SKM-1 (cell line): ENCODE measurements at regions not wholly inside any gene's neighbourhood (a gene's known extent, or its start where the extent isn't known, plus 50 kb on each side); places are given as distances from the start of the nearest gene placed in this dataset.
"Not testable (repeated sequence)": the region's sequence is repeated elsewhere in the genome, so short reads cannot be mapped to it uniquely, and the experiment has no call there.

Experiments
- DNase-seq: peaks from one replicate; lab custom pipeline; 2025; ENCODE audit not compliant: unreplicated experiment; lab: John Stamatoyannopoulos, UW

DNA sequence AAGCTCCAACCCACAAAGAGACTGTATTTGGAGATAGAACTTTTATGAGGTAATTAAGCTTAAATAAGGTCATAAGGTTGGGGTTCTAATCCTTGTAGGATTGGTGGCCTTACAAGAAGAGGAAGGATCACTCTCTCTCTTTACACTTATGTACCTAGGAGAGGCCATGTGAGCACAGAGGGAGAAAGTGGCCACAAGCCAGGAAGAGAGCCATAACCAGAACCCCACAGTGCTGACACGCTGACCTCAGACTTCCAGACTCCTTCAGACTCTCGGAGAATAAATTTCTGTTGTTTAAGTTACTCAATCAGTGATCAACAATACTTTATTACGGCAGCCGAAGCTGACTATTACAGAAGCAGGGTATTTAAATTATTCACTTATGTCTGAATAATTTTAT is 430.5 kb upstream of the EPHA7 start:
- no peak for DNase-seq

DNA sequence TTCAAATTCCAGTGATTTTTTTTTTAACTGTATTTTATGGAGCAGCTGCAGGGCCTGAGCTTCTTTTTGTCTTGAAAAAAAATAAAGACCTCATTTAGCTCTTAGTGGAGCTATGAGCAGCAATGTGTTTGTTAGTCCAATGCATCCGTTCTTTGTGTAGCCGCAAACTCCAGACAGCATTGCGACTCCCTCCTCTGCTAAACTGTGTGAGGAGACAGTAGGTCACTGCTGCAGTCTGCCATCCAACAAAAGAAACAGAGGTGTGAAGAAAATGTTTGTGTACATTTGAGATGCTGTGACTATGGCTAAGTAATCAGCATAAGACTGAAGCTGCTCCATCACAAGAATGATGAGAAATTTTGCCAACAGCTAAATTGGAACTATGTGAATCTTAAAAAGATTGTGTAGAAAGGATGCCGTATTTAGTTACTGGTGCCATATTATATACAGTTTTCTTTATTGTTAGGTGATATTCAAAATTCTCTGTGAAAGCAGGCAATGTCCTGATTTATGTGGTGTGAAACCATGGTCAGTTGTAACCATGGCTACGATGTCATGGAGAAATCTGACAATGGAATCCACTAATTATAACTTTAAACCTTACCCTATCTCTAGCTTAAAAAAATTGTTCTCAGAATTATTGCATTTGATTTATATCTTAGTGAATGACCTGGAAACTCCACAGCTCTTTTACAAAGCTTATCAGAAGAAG is 428.8 kb upstream of the EPHA7 start:
- DNase-seq: no peak

DNA sequence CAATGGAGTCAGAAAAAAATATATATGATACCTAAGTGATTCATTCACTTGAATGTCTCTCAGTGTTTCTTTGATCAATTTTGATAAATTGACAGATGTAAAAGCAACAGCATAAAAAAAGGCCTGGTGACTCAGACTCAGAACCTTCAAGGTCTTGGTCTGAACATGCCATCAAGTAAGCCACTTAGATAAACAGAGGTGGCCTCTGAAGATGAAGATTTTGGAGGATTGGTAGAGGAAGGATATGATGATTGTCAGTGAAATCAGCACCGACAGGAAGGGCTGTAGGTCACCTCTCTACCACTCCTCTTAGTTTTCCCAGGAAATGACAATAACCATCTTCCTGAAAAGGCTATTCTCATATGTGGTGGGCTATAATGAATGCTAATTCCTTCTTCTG is 422.8 kb upstream of the EPHA7 start:
- DNase-seq: no peak

DNA sequence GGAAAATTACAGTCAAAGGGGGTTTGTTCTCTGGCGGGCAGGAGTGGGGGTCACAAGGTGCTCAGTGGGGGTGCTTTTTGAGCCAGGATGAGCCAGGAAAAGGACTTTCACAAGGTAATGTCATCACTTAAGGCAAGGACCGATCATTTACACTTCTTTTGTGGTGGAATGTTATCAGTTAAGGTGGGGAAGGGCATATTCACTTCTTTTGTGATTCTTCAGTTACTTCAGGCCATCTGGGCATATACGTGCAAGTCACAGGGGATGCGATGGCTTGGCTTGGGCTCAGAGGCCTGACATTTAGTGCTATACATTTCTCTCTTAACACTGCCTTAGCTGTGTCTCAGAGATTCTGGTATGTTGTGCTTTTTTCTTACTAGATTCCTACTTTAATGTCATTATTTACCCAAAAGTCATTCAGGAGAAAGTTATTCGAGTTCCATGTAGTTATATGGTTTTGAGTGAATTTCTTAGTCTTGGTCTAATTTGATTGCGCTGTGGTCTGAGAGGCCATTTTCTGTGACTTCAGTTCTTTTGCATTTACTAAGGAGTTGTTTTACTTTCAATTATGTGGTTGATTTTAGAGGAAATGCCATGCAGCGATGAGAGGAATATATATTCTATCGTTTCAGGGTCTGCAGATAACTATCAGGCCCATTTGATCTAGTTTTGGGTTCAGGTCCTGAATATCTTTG is 416.2 kb upstream of the EPHA7 start:
- DNase-seq: not testable (repeated sequence)

DNA sequence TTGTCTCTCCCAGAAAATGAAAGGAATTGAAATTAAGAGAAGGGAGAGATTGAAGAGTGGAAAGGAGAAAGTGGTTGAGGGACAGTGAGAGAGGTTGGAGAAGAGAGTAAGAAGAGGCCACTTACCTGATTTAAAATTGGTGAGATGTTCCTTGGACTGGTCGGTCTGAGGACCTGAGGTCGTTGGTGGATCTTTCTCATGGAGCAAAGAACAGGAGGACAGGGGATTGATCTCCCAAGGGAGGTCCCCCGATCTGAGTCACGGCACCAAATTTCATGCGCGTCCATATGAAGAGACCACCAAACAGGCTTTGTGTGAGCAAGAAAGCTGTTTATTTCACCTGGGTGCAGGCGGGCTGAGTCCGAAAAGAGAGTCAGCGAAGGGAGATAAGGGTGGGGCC is 415.7 kb upstream of the EPHA7 start:
- DNase-seq: not testable (repeated sequence)

DNA sequence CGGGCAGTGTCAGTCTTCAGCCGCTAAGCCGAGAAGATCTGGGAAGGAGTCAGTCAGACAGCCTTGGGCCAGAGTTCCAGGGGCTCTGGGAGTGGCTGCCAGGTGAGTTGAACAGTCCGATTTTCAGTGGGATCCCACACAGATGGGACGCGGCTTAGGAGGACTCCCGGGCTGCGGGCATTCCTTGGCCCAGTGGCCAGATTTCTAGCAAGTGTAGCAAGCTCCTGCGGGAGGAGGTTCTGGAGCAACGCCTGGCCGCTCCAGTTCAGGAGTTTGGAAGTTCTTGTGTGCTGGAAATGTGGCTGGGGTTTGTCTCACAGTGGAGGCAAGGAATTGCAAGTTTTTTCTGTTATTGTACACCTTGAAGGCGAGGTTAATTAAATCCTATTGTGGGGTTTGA is 414.0 kb upstream of the EPHA7 start:
- not testable (repeated sequence) for DNase-seq

DNA sequence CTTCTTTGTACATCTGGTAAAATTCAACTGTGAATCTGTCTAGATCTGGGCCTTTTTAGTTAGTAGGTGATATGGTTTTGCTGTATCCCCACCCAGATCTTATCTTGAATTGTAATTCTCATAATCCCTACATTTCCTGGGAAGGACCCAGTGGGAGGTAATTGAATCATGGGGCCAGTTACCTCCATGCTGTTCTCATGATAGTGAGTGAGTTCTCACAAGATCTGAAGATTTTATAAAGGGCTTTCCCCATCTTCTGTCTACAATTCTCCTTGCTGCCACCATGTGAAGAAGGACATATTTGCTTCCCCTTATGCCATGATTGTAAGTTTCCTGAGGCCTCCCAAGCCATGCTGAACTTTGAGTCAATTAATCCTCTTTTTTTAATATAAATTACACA is 410.4 kb upstream of the EPHA7 start:
- DNase-seq: not testable (repeated sequence)

DNA sequence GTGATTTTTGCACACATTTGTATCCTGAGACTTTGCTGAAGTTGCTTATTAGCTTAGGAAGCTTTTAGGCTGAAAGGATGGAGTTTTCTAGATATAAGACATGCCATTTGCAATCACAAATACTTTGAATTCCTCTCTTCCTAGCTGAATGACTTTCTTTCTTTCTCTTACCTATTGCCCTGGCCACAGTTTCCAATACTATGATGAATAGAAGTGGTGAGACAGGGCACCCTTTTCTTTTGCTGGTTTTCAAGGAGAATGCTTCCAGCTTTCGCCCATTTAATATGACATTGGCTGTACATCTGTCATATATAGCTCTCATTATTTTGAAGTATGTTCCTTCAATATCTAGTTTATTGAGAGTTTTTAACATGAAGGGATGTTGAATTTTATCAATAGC is 409.6 kb upstream of the EPHA7 start:
- DNase-seq: no peak

DNA sequence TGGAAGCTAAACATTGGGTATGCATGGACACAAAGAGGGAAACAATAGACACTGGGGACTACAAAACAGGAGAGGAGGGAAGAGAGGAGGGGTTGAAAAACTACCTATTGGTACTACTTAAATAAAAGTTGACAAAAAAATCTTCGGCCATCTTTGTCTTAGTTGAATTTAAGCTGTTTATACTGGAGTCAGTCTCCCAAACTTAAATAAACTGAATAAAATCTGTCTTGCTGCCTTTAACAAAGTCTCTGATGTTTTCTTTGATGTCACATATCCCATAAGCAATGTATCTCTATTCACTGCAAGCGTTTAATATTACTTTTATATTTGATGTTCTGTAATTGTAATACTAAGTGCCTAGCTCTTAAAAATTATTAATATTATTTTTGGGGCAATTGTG is 409.2 kb upstream of the EPHA7 start:
- DNase-seq: no peak

DNA sequence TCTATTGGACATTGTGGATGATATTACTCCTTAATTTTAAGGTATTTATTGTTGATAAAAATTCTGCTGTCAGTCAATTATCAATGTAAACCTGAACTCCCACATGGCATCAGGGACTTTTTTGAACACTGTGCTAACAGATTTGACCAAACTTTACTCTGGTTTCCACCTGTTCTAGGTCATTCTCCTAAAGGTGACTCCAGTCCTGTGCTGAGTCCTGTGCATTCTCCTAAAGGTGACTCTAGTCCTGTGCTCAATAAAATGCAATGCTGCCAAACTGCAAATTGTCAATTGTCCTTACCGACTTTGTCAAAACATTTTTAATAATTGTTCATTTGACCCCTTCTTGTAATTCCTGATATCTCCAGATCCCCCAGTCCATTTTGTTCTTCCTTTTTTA is 408.4 kb upstream of the EPHA7 start:
- DNase-seq: no peak

DNA sequence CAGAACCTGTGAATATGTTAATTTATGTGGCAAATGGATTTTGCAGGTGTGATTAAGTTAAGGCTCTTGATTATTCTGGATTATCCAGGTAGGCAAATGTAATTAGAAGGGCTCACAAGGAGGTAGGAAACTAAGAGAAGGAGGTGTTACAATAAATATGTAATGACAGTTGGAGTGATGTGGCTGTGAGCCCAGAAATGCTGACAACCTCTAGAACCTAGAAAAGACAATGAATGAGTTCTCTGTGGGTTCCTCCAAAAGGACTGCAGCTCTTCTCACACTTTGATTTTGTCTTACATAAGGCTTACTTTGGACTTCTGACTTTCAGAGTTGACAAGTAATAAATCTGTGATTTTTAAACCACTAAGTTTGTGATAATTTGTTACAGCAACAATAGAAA is 406.6 kb upstream of the EPHA7 start:
- DNase-seq: no peak

DNA sequence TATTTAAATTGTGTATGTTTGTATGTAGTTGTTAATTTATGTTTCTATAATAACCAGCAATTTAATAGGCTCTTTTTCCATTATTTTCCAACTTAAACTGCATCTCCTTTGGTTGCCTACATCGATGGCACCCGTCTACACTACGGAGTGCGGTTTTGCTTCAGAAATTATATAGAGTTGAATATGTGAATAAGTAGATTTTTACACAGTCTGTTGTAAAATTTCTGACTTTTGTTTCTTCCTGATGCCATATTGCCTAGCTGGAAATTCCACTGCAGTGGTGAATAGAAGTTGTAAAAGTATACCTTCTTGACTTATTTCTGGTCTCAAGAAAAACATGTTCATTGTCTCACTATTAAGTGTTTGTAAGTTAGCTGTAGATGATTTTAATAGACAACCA is 404.1 kb upstream of the EPHA7 start:
- DNase-seq: no peak

DNA sequence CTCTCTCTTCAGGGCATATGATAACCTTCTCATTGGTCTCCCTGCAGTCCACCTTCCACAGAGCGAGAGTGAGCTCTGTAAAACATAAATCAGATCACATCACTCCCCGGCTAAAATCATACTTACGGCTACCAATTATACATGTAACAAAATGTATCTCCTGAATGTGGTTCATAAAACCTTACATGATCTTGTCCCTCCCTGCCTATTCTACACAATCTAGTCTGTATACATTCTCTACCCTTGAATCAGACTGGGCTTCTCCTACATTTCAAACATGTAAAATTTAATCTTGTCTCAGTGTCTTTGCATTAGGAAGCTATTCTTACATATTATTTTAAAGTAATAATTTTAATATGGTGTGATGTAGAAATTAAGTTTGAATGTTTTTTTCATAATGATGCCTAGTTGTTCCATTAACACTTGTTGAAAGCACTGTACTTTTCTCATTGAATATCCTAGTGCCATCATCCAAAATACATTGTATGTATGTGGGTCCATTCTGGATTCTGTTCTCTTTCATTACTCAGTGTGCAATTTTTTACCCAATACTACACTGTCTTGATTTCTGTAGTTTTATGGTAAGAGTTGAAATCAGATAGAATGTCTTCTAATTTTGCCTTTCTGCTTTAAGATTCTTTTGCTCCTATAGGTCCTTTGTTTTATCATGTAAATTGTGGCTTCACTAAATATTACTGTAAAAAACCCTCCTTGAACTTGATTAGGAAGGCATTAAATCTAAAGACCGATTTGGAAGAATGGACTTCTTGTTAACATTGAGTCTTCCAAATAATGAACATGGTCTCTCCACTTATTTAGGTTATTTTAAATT is 403.3 kb upstream of the EPHA7 start:
- DNase-seq: no peak

DNA sequence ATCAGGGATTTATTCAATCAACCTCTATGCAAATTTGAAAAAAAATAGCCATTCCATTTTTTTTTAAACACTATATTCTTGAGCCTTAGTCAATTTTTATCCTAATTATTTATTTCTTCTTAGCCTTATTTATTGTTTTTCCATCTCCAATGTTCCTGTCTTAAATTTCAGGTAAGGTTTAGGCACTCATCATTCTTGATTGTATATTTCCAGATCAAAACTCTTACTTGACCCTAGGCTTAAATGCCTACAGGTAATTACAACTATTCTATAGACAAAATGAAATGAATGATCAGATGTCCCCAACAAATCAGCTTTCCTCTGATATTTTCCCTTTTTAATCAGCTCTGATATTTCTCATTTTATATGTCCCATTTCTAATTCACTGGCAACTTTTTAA is 402.6 kb upstream of the EPHA7 start:
- no peak for DNase-seq

DNA sequence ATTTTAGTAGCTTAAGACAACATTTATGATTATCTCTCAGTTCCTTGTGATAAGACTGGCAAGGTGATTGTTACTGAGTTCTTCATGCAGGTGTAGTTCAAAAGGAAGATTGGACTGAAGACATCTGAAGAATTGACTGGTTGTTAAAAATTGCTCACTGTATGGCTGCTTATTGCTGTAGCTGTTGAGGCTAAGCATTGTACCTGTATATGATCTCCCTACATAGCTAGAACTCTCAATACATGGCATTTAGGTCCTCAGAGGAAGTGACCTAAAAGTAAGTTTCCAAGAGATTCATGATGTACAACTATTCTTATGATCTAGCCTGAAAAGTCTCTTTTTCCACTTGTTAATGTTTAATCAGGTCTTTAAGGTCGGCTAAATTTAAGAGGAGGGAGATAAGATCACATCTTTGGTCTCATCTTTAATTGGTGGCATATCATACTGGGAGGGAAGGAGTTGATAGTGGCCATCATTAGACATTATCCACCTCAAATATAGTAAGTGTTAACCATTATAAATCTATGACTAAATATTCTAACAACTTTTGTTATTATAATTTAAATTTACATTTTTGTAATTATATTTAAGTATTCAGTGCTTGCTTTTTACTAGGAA is 401.2 kb upstream of the EPHA7 start:
- DNase-seq: no peak

DNA sequence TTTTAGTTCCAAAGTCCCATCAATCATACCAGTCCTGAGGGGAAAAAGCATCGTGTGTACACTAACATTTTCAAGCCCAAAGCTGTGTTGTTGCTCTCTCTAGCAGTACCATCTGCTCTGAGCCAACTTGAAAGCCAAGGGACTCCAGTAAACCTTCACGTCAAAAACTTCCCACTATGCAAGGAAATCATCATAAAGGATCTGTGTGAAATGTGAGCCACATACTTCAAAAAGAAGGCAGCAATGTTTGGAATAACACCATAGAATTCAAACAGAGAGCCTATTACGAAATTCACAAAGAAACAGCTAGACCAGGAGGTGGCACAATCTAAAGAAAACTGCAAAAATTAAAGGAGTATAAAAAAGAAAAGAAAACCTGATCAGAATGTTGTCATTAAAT is 399.8 kb upstream of the EPHA7 start:
- DNase-seq: no peak

DNA sequence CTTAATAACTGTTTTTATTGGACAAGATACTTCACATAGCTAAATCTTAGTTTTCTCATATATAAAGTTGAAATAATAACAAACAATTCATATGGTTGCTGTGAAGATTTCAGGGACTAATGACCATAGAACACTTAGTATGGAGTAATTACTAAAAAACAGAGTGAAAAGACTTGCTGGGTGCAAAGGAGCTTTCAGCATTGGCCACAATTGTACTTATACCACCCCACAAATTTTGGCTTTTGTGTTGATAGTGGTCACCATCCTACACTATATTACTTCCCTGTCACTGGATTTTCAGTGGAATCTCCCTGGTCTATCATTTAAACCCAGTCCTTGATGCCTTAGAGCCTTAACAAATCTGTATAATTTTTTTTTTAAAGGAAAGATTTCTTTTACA is 398.6 kb upstream of the EPHA7 start:
- no peak for DNase-seq

DNA sequence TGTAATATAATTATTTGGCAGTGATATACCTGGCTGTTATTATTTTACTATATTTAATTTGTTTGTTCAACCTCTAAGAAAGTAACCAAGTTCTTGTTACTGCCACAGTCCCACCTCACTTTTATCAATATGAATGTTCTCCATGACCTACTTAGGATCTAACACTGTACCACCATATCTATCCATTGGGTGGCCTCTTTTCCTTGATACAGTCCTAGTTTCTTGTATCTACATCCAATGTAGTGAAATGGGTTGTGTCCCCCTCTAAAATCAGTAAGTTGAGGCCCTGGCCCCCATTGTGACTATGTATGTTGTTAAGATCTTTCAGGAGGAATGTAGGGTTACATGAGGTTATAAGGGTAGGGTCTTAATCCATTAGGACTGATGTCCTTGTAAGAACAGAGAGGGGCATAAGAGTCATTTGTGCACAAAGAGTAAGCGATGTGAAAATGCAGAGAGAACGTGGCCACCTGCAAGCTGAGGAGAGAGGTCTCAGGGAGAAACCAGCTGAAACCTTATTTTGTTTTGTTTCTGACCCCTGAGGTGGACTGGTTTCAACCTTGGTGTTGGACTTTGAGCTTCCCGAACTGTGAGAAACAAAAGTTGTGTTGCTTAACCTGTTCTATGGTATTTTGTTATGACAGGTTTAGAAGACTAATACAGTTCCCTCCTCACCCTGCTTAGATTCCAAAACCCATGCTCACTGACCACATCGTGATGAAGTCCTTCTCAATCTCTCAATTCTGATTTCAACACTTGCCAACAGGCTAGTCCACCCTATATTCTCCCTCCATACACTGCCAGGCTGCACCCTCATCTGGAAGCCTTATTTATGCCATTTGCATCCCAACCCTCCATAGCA is 387.3 kb upstream of the EPHA7 start:
- DNase-seq: no peak

DNA sequence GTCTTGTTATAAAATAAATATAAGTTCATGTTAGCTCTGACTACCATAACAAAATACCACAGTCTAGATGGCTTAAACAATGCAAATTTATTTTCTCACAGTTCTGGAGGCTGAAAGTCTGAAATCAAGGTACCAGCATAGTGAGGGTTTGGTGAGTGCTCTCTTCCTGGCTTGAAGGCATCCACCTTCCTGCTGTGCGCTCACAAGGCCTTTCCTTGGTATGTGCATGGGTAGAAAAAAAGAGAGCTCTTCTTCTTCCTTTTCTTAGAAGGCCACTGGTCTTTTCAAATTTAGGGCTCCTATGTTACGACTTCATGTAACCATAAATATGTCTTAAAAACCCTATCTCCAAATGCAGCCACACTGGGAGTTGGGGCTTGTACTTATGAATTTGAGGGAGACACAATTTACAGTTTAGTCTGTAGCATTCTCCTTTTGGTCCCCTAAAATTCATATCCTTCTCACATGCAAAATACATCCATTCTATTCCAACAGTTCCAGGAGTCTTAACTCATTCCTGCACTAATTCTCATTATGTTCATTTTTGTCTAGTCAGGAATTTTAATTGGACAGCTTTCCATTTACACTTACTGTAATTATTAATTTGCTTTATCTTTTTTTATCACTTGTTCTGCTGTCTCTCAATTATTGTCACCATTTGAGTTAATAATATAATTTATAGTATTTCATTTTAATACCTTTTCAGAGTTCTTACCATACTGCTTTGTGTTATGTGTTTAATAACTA is 381.9 kb upstream of the EPHA7 start:
- DNase-seq: no peak

DNA sequence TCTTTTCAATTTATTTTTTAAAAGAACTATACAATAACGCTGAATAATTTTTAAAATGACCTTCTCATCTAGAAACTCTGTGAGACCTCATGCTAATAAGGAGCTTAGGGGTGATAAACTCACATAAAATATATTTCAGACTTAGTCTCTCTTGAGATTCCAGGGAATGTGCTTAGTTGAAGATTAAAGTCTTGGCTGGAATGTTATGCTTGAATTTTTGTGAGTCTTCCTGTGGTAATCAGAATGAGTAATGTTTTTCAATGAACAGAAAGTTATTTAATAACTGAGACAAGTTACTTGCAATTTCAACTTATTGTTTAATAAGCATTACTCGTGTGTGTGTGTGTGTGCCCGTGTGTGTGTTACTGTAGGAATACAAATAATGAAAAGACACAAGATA is 379.9 kb upstream of the EPHA7 start:
- DNase-seq: no peak
